Retinal pigment epithelial cell (primary cell): ENCODE measurements at regions not wholly inside any gene's neighbourhood (a gene's known extent, or its start where the extent isn't known, plus 50 kb on each side); places are given as distances from the start of the nearest gene placed in this dataset.

ENCODE experiments used
- DNase-seq: peaks from one replicate; pipeline ENCODE4 v3.0.0-alpha.2; 2010; ENCODE audit warnings: low read depth
- H3K4me3 ChIP-seq: 2 replicates; pipeline ENCODE4 v1.5.1; 2011; ENCODE audit warnings: mild to moderate bottlenecking, low read length, control low read depth, moderate library complexity
- TF ChIP-seq, protein P1 (sequence below): conservative IDR thresholded peaks from 2 replicates; pipeline ENCODE4 v1.5.1; 2011; ENCODE audit warnings: low read depth, low read length, control low read depth, inconsistent platforms

DNA sequence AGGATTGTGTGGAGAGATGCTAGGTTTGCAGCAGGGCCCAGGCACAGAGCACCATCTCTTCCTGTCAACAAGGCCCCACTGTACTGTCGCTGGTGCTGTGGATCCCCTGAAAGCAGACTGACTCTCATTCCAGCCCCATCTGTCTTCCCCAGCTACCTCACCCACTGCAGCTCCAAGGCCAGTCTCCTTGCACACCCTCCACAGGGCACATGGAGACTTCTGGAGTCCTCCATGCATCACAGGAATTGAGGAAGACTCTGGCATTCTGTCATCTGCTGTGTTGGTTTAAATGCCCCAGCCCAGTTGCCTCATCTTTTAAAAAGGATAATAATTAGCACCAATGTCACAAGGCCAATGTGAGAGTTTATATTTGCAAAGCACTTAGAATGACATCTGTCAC is 301.2 kb downstream of the RPLP1 start:
- no peak for DNase-seq
- TF ChIP-seq, protein P1, sequence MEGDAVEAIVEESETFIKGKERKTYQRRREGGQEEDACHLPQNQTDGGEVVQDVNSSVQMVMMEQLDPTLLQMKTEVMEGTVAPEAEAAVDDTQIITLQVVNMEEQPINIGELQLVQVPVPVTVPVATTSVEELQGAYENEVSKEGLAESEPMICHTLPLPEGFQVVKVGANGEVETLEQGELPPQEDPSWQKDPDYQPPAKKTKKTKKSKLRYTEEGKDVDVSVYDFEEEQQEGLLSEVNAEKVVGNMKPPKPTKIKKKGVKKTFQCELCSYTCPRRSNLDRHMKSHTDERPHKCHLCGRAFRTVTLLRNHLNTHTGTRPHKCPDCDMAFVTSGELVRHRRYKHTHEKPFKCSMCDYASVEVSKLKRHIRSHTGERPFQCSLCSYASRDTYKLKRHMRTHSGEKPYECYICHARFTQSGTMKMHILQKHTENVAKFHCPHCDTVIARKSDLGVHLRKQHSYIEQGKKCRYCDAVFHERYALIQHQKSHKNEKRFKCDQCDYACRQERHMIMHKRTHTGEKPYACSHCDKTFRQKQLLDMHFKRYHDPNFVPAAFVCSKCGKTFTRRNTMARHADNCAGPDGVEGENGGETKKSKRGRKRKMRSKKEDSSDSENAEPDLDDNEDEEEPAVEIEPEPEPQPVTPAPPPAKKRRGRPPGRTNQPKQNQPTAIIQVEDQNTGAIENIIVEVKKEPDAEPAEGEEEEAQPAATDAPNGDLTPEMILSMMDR: no peak

GRCh38 chr15:69754313-69754712 is 301.7 kb downstream of the RPLP1 start:
- no peak for DNase-seq
- no peak overlapping the region for H3K4me3 ChIP-seq
- TF ChIP-seq, protein P1: no peak

More for the DNA sequence above, 301.2 kb downstream of the RPLP1 start:
- no peak overlapping the region for H3K4me3 ChIP-seq

GRCh38 chr15:69755551-69756310 is 303.1 kb downstream of the RPLP1 start:
- H3K4me3 ChIP-seq: no peak overlapping the region
- TF ChIP-seq, protein P1: no peak
- DNase-seq: peak; percentile 20

DNA sequence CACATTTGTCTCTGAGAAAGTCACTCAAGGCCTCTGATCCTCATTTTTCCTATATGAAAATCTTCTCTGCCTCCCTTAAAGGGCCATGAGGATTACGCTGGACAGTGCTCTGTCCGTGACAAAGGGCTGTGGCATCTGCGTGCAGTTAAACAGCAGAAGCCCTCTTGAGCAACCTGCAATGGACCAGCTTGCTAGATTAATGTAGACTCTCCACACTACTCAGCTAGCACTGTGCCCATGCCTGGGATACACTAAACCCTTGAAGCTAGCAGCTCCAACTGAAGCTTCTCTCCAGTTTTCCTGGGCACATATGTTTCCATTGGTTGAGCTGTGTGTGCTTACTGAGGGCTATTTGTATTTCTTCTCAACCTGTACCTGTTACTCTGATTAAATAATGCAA is 303.8 kb downstream of the RPLP1 start:
- DNase-seq: no peak
- no peak overlapping the region for H3K4me3 ChIP-seq
- TF ChIP-seq, protein P1: no peak

GRCh38 chr15:69757186-69757585 is 304.6 kb downstream of the RPLP1 start:
- no peak overlapping the region for H3K4me3 ChIP-seq
- no peak for DNase-seq
- TF ChIP-seq, protein P1: no peak

GRCh38 chr15:69758291-69758771 is 305.7 kb downstream of the RPLP1 start:
- peak; percentile 4 for DNase-seq
- H3K4me3 ChIP-seq: no peak overlapping the region
- TF ChIP-seq, protein P1: no peak
